BE2C (cell line): ENCODE measurements at regions not wholly inside any gene's neighbourhood (a gene's known extent, or its start where the extent isn't known, plus 50 kb on each side); places are given as distances from the start of the nearest gene placed in this dataset.

Experiments
- DNase-seq: peaks from one replicate; pipeline ENCODE4 v3.0.0-alpha.2; 2020
- H3K27me3 ChIP-seq: fragments of 250-450 bp; sonication (Bioruptor Pico); 2 replicates; pipeline ENCODE4 v1.5.1; 2020; ENCODE audit warnings: mild to moderate bottlenecking
- H3K36me3 ChIP-seq: fragments of 250-450 bp; sonication (Bioruptor Pico); 2 replicates; pipeline ENCODE4 v1.5.1; 2020; ENCODE audit warnings: mild to moderate bottlenecking
- H3K4me1 ChIP-seq: fragments of 250-450 bp; sonication (Bioruptor Pico); 2 replicates; pipeline ENCODE4 v1.5.1; 2020
- H3K4me3 ChIP-seq: 2 replicates; pipeline ENCODE4 v1.5.1; 2011; ENCODE audit warnings: low read depth, low read length
- H3K9me3 ChIP-seq: fragments of 250-450 bp; sonication (Bioruptor Pico); 2 replicates; pipeline ENCODE4 v1.5.1; 2020
- TF ChIP-seq, protein P1 (sequence below): IDR thresholded peaks from 2 replicates; pipeline ENCODE4 v1.5.1; 2012; ENCODE audit warnings: mild to moderate bottlenecking, low read depth, low read length

DNA sequence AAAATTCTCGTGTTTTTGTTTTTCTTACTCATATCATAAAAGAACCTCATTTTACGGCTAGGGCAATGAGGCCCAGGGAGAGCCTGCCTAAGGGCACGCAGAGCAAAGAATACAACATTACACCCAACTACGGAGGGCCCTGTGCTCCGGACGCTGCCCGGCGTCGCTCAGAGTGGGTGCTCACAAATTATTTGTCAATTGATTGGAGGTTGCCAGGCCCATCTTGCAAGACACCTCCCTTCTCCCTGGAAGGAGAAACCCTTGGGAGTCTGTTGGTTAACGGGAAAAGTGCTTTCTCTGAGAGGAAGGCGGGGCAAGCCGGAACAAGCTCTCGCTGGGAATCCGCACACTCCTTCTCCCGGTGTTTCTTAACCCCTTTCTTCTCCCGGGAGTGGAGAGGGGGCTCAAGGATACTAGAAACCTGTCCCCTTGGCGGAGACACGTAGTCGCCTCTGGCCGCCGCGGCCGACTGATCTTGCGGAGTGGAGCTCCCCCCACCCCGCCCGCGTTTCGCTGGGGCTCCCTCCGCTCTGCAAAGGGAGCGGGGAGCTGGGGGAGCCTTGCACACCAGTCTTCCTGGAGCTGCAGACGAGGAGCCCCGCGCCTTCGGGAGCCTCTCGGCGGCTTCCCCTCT lies 599.3 kb upstream of the SGCD start:
- no peak overlapping the region for H3K4me3 ChIP-seq
- no peaks in the 10 kb centered on the region for H3K36me3 ChIP-seq
- no peaks in the 10 kb centered on the region for H3K9me3 ChIP-seq
- peaks cover 34% of the 10 kb centered on the region for H3K27me3 ChIP-seq
- TF ChIP-seq, protein P1, sequence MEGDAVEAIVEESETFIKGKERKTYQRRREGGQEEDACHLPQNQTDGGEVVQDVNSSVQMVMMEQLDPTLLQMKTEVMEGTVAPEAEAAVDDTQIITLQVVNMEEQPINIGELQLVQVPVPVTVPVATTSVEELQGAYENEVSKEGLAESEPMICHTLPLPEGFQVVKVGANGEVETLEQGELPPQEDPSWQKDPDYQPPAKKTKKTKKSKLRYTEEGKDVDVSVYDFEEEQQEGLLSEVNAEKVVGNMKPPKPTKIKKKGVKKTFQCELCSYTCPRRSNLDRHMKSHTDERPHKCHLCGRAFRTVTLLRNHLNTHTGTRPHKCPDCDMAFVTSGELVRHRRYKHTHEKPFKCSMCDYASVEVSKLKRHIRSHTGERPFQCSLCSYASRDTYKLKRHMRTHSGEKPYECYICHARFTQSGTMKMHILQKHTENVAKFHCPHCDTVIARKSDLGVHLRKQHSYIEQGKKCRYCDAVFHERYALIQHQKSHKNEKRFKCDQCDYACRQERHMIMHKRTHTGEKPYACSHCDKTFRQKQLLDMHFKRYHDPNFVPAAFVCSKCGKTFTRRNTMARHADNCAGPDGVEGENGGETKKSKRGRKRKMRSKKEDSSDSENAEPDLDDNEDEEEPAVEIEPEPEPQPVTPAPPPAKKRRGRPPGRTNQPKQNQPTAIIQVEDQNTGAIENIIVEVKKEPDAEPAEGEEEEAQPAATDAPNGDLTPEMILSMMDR: no peak
- no peaks in the 10 kb centered on the region for H3K4me1 ChIP-seq
- no peak for DNase-seq

DNA sequence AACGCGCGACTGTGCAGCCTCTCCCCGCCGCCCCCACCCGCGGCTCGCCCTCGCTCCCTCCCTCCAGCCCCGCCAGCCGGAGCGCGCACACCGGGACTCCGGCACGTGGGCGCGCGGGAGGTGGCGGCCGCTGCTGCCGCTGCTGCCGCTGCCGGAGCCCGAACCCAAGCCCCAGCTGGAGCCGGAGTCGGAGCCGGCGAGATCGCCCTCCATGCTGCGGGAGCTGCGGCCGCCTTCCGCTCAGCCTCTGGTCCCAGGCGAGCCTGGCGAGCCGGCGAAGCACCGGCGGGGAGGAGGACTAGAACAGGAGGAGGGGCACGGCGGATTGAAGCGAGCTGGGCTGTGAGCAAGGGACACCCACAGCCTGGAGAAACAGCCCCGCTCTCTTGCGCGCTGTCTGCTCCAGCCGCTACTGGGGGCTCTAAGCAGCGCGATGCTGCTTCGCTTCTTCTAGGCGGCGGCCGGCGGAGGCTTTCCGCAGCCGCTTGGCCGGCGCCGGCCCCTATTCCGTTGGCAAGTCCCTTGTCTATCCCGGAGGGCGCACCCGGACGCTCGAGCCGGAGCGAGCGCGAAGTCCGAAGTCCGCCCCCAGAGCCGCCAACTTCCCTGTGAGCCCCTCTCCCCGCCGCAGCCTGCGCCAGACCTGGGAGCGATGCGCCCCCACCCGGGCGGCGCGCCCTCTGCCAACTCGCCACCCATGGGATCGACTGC lies 598.7 kb upstream of the SGCD start:
- peak; percentile 51 for DNase-seq
- H3K27me3 ChIP-seq: peaks cover 34% of the 10 kb centered on the region
- no peaks in the 10 kb centered on the region for H3K4me1 ChIP-seq
- H3K36me3 ChIP-seq: no peaks in the 10 kb centered on the region
- TF ChIP-seq, protein P1: no peak
- no peaks in the 10 kb centered on the region for H3K9me3 ChIP-seq
- no peak overlapping the region for H3K4me3 ChIP-seq

DNA sequence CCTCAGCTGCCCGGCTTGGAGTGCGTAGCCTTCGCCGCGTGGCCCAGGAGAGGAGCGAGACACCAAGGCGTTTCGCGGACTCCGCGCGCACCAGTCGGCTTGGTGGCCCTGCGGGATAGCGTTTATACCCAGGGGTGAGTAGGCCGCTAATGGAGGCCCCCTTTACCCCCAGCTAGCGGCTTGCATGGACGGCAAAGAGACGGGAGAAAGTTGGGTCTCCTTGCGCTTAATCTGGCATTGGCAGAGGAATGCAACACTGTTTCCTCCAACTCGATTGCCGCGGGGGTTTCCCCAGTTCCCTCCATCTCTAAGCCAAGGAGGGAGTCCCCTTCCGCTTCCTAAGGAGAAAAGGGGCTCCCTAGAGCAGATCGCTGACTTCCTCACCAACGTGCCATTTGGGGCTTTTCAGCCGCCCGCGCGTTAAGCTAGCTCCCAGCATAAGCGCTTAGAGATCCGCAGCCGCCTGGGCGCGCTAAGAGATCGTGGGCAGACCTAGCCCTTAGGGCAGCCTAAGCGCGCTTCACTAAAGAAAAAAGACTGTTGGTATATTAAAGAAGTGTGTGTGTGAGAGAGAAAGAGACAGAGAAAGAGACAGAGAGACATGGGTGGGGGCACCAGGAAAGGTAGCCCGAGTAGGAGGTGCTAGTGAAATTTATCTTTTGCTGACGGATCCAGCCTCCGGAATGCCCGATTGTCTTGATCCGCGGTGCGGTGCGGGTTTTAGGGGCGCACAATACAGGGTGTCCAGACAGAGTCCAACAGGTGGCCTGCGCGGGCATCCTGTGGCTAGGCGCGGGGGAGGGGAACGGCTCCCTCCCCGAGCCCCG lies 597.9 kb upstream of the SGCD start:
- Histone ChIP-seq H3K9me3 (no peaks in the 10 kb centered on the region), H3K27me3 (peaks cover 34% of the 10 kb centered on the region), H3K4me1 (no peaks in the 10 kb centered on the region), H3K4me3 (no peak overlapping the region), H3K36me3 (no peaks in the 10 kb centered on the region)
- no peak for DNase-seq
- TF ChIP-seq, protein P1: no peak

DNA sequence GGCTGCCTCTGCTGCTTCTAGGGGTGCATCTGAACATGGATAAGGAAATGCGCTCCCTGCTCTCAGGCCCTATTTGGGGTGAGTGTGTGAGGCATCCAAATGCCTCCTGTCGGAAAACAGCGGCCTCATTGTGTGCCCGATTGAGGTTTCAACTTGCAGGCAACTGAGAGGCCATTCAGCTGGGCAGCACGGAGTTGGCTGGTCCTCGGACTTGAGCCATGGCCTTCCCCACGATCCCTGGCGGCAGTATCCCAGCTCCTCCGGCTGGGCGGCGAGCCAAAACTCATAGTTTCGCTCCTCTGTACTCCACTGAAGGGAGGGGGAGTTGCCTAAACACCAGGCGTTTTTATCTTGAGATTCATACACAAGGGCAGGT lies 597.3 kb upstream of the SGCD start:
- peaks cover 34% of the 10 kb centered on the region for H3K27me3 ChIP-seq
- TF ChIP-seq, protein P1: no peak
- no peaks in the 10 kb centered on the region for H3K9me3 ChIP-seq
- DNase-seq: no peak
- no peak overlapping the region for H3K4me3 ChIP-seq
- no peaks in the 10 kb centered on the region for H3K36me3 ChIP-seq
- no peaks in the 10 kb centered on the region for H3K4me1 ChIP-seq

DNA sequence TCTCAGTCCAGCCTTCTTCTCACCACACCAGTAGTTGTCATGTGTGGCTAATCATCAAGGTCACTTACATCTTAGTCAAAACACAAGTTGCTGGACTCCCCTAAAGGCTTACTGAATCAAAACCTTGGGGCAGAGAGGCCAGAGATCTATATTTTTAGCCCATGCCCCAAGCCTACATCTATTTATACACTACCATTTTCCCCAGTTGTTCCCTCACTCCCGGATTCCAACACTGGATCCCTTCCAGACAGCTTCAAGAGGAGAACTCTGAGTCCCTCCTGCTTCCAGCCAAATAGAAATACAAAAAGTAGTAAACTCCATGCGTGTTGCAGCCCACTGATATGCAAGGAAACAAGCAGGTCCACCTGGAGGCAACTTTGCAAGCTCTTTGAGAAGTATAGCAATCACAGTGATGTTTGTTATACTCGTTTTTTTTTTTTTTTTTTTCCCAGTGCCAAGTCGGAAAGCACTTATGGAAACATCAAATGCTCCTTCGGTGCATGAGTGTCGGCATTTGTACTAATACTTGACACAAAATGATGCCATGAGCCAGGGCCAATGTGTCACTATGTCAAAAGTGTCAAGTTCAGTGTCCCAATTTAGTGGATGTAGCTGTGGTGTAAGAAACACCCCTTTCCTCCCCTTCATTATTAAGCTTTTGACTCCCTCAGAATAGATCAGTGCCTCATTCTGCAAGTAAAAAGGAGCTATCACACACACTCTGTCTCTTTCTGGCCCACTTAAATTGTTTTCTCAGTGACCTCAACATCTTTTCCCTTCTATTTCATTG lies 594.2 kb upstream of the SGCD start:
- no peaks in the 10 kb centered on the region for H3K36me3 ChIP-seq
- no peak for DNase-seq
- H3K9me3 ChIP-seq: no peaks in the 10 kb centered on the region
- no peak overlapping the region for H3K4me3 ChIP-seq
- no peaks in the 10 kb centered on the region for H3K4me1 ChIP-seq
- peaks cover 22% of the 10 kb centered on the region for H3K27me3 ChIP-seq
- TF ChIP-seq, protein P1: no peak
